ENCODE measurements at regions not wholly inside any gene's neighbourhood (a gene's known extent, or its start where the extent isn't known, plus 50 kb on each side); places are given as distances from the start of the nearest gene placed in this dataset.

DNA sequence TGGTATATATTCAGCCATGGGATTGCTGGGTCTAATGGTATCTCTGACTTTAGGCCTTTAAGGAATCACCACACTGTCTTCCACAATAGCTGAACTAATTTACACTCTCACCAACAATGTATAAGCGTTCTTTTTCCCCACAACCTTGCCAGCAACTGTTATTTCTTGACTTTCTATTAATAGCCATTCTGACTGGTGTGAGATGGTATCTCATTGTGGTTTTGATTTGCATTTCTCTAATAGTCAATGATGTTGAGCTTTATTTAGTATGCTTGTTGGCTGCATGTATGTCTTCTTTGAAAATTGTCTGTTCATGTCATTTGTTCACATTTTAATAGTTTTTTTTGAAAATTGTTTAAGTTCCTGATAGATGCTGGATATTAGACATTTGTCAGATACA lies 235.2 kb downstream of the HEPH start:
- no peaks in the 10 kb centered on the region for H3K9me3 ChIP-seq (ENCODE audit: control insufficient read depth in 1 of 2, insufficient read depth in 1 of 2, low read length in 2 of 2)
- intact Hi-C loops (cut with DNase I, micrococcal nuclease), result no loop called here
- ATAC-seq (ENCODE audit: poor library complexity), result no peak
- H3K4me3 ChIP-seq (ENCODE audit: low read length), result no peak overlapping the region
- Mint-ChIP-seq H3K4me3 (no peak overlapping the region), H3K27me3 (no peaks in the 10 kb centered on the region), H3K9me3 (peaks cover 2% of the 10 kb centered on the region), H3K4me1 (ENCODE audit: low read depth) (no peaks in the 10 kb centered on the region), H3K27ac (no peak overlapping the region), H3K36me3 (ENCODE audit: low read depth) (no peaks in the 10 kb centered on the region)
- H3K4me1 ChIP-seq (ENCODE audit: insufficient read depth, low read length), result no peaks in the 10 kb centered on the region
- CTCF ChIA-PET, result no interaction called here
- TF ChIP-seq, protein P1, sequence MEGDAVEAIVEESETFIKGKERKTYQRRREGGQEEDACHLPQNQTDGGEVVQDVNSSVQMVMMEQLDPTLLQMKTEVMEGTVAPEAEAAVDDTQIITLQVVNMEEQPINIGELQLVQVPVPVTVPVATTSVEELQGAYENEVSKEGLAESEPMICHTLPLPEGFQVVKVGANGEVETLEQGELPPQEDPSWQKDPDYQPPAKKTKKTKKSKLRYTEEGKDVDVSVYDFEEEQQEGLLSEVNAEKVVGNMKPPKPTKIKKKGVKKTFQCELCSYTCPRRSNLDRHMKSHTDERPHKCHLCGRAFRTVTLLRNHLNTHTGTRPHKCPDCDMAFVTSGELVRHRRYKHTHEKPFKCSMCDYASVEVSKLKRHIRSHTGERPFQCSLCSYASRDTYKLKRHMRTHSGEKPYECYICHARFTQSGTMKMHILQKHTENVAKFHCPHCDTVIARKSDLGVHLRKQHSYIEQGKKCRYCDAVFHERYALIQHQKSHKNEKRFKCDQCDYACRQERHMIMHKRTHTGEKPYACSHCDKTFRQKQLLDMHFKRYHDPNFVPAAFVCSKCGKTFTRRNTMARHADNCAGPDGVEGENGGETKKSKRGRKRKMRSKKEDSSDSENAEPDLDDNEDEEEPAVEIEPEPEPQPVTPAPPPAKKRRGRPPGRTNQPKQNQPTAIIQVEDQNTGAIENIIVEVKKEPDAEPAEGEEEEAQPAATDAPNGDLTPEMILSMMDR (IDR thresholded peaks at IDR 0.05), result no peak
- H3K27ac ChIP-seq (ENCODE audit: low read depth in 1 of 2, low read length in 2 of 2), result no peak overlapping the region
- DNase-seq, result no peak
- POLR2A ChIA-PET, result no interaction called here
- H3K36me3 ChIP-seq (ENCODE audit: insufficient read depth, low read length), result no peaks in the 10 kb centered on the region
- H3K27me3 ChIP-seq (ENCODE audit: control insufficient read depth in 1 of 2, insufficient read depth in 2 of 2, low read length in 2 of 2), result no peaks in the 10 kb centered on the region

DNA sequence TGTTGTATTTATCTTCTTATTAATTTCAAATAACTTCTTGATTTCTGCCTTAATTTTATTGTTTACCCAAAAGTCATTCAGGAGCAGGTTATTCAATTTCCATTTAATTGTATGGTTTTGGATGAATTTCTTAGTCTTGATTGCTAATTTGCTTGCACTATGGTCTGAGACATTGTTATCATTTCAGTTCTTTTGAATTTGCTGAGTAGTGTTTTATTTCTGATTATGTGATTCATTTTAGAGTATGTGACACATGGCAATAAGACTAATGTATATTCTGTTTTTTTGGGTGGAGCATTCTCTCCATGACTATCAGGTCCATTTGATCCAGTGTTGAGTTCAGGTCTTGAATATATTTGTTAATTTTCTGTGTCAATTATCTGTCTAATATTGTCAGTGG lies 236.7 kb downstream of the EDA2R start:
- H3K9me3 ChIP-seq (ENCODE audit: control insufficient read depth in 1 of 2, insufficient read depth in 1 of 2, low read length in 2 of 2), result no peaks in the 10 kb centered on the region
- DNase-seq (no peak), ATAC-seq (ENCODE audit: poor library complexity) (no peak)
- ChIA-PET CTCF (no interaction called here), POLR2A (no interaction called here)
- no peaks in the 10 kb centered on the region for H3K36me3 ChIP-seq (ENCODE audit: insufficient read depth, low read length)
- Mint-ChIP-seq H3K36me3 (ENCODE audit: low read depth) (no peaks in the 10 kb centered on the region), H3K4me3 (no peak overlapping the region), H3K27me3 (no peaks in the 10 kb centered on the region), H3K27ac (no peak overlapping the region), H3K9me3 (no peaks in the 10 kb centered on the region), H3K4me1 (ENCODE audit: low read depth) (no peaks in the 10 kb centered on the region)
- no peaks in the 10 kb centered on the region for H3K27me3 ChIP-seq (ENCODE audit: control insufficient read depth in 1 of 2, insufficient read depth in 2 of 2, low read length in 2 of 2)
- no peak overlapping the region for H3K4me3 ChIP-seq (ENCODE audit: low read length)
- intact Hi-C loops (cut with DNase I, micrococcal nuclease), result no loop called here
- TF ChIP-seq, protein P1 (IDR thresholded peaks at IDR 0.05), result no peak
- H3K4me1 ChIP-seq (ENCODE audit: insufficient read depth, low read length), result no peaks in the 10 kb centered on the region
- no peak overlapping the region for H3K27ac ChIP-seq (ENCODE audit: low read depth in 1 of 2, low read length in 2 of 2)

DNA sequence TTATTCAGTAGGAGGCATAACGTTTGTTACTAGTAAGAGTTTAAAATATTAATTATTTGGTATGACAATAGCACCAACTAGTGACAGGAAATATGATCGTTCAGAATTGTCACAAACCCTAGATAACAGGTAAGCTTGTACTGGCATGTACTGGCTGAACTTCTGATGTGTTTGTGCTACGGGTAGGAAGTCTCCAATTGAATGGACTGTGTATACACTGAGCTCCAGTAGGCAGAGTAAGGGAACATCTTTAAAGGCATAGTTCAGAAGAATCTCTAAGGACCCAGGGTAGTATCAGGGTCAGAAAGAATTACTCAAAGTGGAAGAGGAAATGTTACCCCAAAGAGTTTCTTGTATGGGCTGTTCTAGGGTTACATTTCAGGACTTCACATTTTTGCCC lies 230.4 kb downstream of the EDA2R start:
- Histone ChIP-seq H3K27ac (ENCODE audit: low read depth in 1 of 2, low read length in 2 of 2) (no peak overlapping the region), H3K36me3 (ENCODE audit: insufficient read depth, low read length) (no peaks in the 10 kb centered on the region), H3K4me3 (ENCODE audit: low read length) (no peak overlapping the region), H3K4me1 (ENCODE audit: insufficient read depth, low read length) (no peaks in the 10 kb centered on the region), H3K9me3 (ENCODE audit: control insufficient read depth in 1 of 2, insufficient read depth in 1 of 2, low read length in 2 of 2) (no peaks in the 10 kb centered on the region), H3K27me3 (ENCODE audit: control insufficient read depth in 1 of 2, insufficient read depth in 2 of 2, low read length in 2 of 2) (no peaks in the 10 kb centered on the region)
- CTCF ChIA-PET, result no interaction called here
- intact Hi-C loops (cut with DNase I, micrococcal nuclease), result loop anchor here (1.0 kb wide), 1 partner anchor 826 kb away; no protein-coding TSS in a partner anchor
- H3K36me3 Mint-ChIP-seq (ENCODE audit: low read depth), result no peaks in the 10 kb centered on the region
- no peaks in the 10 kb centered on the region for H3K4me1 Mint-ChIP-seq (ENCODE audit: low read depth)
- TF ChIP-seq, protein P1 (IDR thresholded peaks at IDR 0.05), result peak; percentile 14
- no peak overlapping the region for H3K27ac Mint-ChIP-seq
- H3K4me3 Mint-ChIP-seq, result no peak overlapping the region
- no peak for ATAC-seq (ENCODE audit: poor library complexity)
- POLR2A ChIA-PET, result no interaction called here
- peak in 3 of 14 experiments; percentile 14 to 29 (median 25) for DNase-seq
- no peaks in the 10 kb centered on the region for H3K27me3 Mint-ChIP-seq
- H3K9me3 Mint-ChIP-seq, result no peaks in the 10 kb centered on the region
